AG09319 (cell line): ENCODE measurements at regions not wholly inside any gene's neighbourhood (a gene's known extent, or its start where the extent isn't known, plus 50 kb on each side); places are given as distances from the start of the nearest gene placed in this dataset.

Experiments
- DNase-seq: peaks from one replicate; pipeline ENCODE4 v3.0.0-alpha.2; 2010; ENCODE audit warnings: low read depth; ENCODE audit errors: extremely low read depth
- CTCF ChIP-seq: IDR thresholded peaks from 2 replicates; pipeline ENCODE4 v1.5.1; 2011; ENCODE audit warnings: low read depth, mild to moderate bottlenecking, inconsistent platforms, low read length, moderate library complexity

- DNase-seq, result no peak
- no peak for TF ChIP-seq CTCF
Observed at GRCh38 chr6:91608428-91608827, 1021.6 kb upstream of the MAP3K7 start.

DNA sequence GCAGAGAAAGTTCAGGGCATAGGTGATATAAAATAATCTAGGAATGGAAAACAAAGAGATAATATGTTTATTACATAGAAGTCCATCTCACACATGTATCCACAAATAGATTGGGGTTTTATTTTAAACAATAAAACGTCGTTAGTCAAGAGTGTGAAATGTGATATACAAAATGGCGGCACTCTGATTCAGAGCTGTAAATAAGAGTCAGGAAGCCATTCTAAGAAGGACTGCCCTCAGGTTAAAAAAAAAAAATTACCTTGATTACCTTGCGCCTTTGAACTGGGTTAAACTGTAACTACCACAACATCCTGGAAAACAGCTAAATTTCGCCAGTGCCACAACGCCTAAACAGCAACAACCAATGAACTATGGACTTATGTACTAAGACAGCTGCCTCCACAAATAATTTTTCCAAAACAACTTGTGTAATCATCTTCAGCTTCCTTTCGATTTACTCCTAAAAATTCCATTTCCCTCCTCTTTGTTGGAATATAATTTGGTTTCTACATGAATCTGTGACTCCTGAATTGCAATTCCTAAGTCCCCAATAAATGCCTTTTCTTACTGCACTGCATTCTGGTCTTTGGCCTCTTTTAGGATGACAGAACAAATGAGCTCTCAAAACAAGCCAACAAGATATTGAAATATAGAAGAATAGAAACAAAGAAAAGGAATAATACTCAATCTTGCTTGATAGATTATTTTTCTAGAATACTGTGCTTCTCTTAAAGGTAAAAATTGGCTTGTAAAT is 1019.5 kb upstream of the MAP3K7 start:
- no peak for TF ChIP-seq CTCF
- no peak for DNase-seq

DNA sequence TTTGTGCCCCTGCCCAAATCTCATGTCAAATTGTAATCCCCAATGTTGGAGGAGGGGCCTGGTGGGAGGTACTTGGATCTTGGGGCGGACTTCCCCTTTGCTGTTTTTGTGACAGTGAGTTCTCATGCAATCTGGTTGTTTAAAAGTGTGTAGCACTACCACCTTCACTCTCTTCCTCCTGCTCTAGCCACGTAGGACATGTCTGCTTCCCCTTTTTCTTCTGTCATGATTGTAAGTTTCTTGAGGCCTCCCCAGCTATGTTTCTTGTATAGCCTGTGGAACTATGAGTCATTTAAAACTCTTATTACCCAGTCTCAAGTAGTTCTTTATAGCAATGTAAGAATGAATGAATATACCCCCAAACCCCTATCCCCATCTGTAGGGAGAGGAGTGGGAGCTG is 1013.7 kb upstream of the MAP3K7 start:
- no peak for TF ChIP-seq CTCF
- DNase-seq, result no peak

- no peak for DNase-seq
- no peak for TF ChIP-seq CTCF
Observed at GRCh38 chr6:91590191-91590590, 1003.3 kb upstream of the MAP3K7 start.

DNA sequence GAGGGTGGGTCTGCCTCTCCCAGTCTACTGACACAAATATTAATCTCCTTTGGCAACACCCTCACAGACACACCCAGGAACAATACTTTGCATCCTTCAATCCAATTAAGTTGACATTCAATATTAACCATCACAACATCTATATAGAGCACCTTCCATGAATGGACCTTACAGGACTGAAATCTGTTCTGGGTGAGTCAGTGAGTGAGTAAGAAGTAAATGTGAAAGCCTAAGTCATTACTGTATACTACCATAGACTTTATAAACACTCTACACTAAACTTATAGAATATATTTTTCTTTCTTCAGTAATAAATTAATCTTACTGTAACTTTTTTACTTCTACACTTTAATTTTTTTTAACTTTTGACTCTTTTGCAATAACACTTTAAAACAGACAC is 993.8 kb upstream of the MAP3K7 start:
- TF ChIP-seq CTCF, result no peak
- no peak for DNase-seq

DNA sequence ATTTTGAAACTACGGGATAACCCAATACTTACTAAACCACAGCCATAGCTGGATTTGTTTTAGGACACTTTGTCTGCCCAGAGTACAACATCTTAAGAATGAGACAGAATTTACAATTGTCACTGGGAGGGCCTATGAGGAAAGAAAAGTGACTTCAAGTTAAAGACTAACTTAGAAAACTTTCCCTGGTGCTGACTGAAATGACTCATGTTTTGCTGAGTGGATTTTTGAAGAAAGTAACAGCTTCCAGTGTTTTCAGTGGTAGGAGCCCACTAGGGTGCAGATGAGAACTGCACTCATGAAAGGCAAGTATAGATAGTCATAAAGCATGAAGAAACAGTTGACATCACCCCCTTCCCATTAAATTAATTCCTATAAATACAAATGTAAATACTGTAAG is 988.2 kb upstream of the MAP3K7 start:
- no peak for DNase-seq

GRCh38 chr6:91573826-91574416 is 987.0 kb upstream of the MAP3K7 start:
- no peak for TF ChIP-seq CTCF
- no peak for DNase-seq

More for the DNA sequence above, 988.2 kb upstream of the MAP3K7 start:
- TF ChIP-seq CTCF, result no peak
